ENCODE measurements at regions not wholly inside any gene's neighbourhood (a gene's known extent, or its start where the extent isn't known, plus 50 kb on each side); places are given as distances from the start of the nearest gene placed in this dataset.

DNA sequence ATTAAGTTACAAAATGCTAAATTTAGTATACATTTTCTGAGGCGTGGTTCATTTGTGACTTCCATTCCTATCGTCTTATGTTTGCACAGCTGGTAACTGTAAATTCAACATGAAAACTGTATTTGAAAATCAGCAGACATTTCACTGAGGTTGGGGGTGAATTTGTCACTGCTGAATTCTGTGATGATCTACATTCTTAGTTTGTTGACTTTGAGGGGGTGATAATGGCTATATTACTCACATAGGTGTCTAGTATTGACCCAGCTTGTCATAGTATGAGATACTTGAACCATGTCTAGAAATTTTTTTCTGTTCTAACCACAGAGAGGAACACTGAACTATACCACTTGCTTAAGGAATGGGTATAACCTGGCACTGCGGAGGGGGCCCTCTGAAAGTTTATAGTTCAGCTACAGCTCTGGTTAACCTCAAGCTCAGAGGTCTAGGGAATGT is 313.3 kb downstream of the PIK3R1 start:
- no peak overlapping the region for H3K4me2 ChIP-seq (ENCODE audit: low read length)
- H3K9me3 ChIP-seq (ENCODE audit: control insufficient read depth in 1 of 2, insufficient read depth in 1 of 2, low read depth in 1 of 2, low read length in 2 of 2), result no peaks in the 10 kb centered on the region
- POLR2A ChIA-PET, result no interaction called here
- no peaks in the 10 kb centered on the region for H3K27me3 ChIP-seq (ENCODE audit: insufficient read depth, low read length)
- H3K4me3 ChIP-seq (replicated peaks in 1 of 2; ENCODE audit: low read depth in 1 of 2, low read length in 2 of 2), result no peak overlapping the region
- TF ChIP-seq, protein P1, sequence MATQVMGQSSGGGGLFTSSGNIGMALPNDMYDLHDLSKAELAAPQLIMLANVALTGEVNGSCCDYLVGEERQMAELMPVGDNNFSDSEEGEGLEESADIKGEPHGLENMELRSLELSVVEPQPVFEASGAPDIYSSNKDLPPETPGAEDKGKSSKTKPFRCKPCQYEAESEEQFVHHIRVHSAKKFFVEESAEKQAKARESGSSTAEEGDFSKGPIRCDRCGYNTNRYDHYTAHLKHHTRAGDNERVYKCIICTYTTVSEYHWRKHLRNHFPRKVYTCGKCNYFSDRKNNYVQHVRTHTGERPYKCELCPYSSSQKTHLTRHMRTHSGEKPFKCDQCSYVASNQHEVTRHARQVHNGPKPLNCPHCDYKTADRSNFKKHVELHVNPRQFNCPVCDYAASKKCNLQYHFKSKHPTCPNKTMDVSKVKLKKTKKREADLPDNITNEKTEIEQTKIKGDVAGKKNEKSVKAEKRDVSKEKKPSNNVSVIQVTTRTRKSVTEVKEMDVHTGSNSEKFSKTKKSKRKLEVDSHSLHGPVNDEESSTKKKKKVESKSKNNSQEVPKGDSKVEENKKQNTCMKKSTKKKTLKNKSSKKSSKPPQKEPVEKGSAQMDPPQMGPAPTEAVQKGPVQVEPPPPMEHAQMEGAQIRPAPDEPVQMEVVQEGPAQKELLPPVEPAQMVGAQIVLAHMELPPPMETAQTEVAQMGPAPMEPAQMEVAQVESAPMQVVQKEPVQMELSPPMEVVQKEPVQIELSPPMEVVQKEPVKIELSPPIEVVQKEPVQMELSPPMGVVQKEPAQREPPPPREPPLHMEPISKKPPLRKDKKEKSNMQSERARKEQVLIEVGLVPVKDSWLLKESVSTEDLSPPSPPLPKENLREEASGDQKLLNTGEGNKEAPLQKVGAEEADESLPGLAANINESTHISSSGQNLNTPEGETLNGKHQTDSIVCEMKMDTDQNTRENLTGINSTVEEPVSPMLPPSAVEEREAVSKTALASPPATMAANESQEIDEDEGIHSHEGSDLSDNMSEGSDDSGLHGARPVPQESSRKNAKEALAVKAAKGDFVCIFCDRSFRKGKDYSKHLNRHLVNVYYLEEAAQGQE (IDR thresholded peaks at IDR 0.05; ENCODE audit: low read depth), result no peak
- no peak overlapping the region for H3K27ac ChIP-seq (ENCODE audit: low read depth, low read length)
- H3K9me2 ChIP-seq (ENCODE audit: insufficient read depth), result no peaks in the 10 kb centered on the region
- H3K79me2 ChIP-seq (ENCODE audit: insufficient read depth, low read length), result no peaks in the 10 kb centered on the region
- ATAC-seq (no peak), DNase-seq (ENCODE audit: low read depth, low spot score) (no peak)
- BruUV-seq (replicated peaks), result no TSS peak
- no peak overlapping the region for H2AFZ ChIP-seq (ENCODE audit: low read depth, low read length, poor library complexity, severe bottlenecking)
- no peak overlapping the region for H3K9ac ChIP-seq (ENCODE audit: low read length)
- no peaks in the 10 kb centered on the region for H3K4me1 ChIP-seq (ENCODE audit: control insufficient read depth in 1 of 2, insufficient read depth in 2 of 2, low read length in 2 of 2)
- H3K36me3 ChIP-seq (ENCODE audit: control insufficient read depth in 1 of 2, insufficient read depth in 2 of 2, low read length in 2 of 2), result no peaks in the 10 kb centered on the region
- intact Hi-C loops (cut with micrococcal nuclease), result no loop called here
- H4K20me1 ChIP-seq (ENCODE audit: insufficient read depth), result no peaks in the 10 kb centered on the region
- CTCF ChIA-PET, result no interaction called here
- RAD21 ChIA-PET (ENCODE audit: low non-redundant PET in 1 of 2, low total read pairs in 2 of 2, uncharacterized antibody in 2 of 2, unreplicated experiment in 2 of 2), result no interaction called here

DNA sequence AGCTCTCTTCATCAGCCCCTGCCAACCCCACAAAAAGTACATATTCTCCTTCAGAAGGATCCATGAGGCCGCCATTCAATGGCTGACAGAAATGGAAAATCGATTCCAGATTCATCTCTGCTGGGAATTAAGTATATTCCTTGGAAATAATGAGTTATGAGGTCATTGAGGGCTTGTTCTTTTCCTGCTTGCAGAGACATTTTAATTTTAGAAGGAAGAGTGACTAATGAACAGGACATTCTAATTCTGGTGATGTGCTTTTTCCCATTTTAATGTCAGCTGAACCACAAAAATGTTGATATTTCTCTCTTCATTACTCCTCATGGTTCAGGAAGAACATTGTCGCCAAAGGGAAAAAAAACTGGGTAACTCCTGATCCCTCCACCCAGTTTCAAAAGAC is 314.0 kb downstream of the PIK3R1 start:
- Histone ChIP-seq H3K4me1 (ENCODE audit: control insufficient read depth in 1 of 2, insufficient read depth in 2 of 2, low read length in 2 of 2) (no peaks in the 10 kb centered on the region), H3K36me3 (ENCODE audit: control insufficient read depth in 1 of 2, insufficient read depth in 2 of 2, low read length in 2 of 2) (no peaks in the 10 kb centered on the region), H3K9me3 (ENCODE audit: control insufficient read depth in 1 of 2, insufficient read depth in 1 of 2, low read depth in 1 of 2, low read length in 2 of 2) (no peaks in the 10 kb centered on the region), H3K9ac (ENCODE audit: low read length) (no peak overlapping the region), H3K27ac (ENCODE audit: low read depth, low read length) (no peak overlapping the region), H3K9me2 (ENCODE audit: insufficient read depth) (no peaks in the 10 kb centered on the region), H2AFZ (ENCODE audit: low read depth, low read length, poor library complexity, severe bottlenecking) (no peak overlapping the region), H3K4me3 (replicated peaks in 1 of 2; ENCODE audit: low read depth in 1 of 2, low read length in 2 of 2) (no peak overlapping the region), H4K20me1 (ENCODE audit: insufficient read depth) (no peaks in the 10 kb centered on the region), H3K27me3 (ENCODE audit: insufficient read depth, low read length) (no peaks in the 10 kb centered on the region), H3K79me2 (ENCODE audit: insufficient read depth, low read length) (no peaks in the 10 kb centered on the region), H3K4me2 (ENCODE audit: low read length) (no peak overlapping the region)
- TF ChIP-seq, protein P2, sequence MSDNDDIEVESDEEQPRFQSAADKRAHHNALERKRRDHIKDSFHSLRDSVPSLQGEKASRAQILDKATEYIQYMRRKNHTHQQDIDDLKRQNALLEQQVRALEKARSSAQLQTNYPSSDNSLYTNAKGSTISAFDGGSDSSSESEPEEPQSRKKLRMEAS (IDR thresholded peaks at IDR 0.05), result no peak
- TF ChIP-seq CEBPB (IDR thresholded peaks at IDR 0.05; ENCODE audit: low read depth) (no peak), YY1 (IDR thresholded peaks at IDR 0.05; ENCODE audit: extremely low read depth, insufficient replicate concordance, low read depth, low read length) (no peak), SRF (IDR thresholded peaks at IDR 0.05; ENCODE audit: low read depth) (no peak), POLR2AphosphoS5 (IDR thresholded peaks at IDR 0.05; ENCODE audit: low read depth, low read length) (no peak), EZH2 (IDR thresholded peaks at IDR 0.05) (no peak), POLR2A (IDR thresholded peaks at IDR 0.05; ENCODE audit: borderline replicate concordance, extremely low read depth, insufficient read depth, insufficient read length) (no peak), SP1 (IDR thresholded peaks at IDR 0.05; ENCODE audit: low read depth) (no peak), EZH2phosphoT487 (IDR thresholded peaks at IDR 0.05; ENCODE audit: borderline replicate concordance) (no peak), CBX3 (IDR thresholded peaks at IDR 0.05; ENCODE audit: low read depth) (no peak), SIN3A (IDR thresholded peaks at IDR 0.05; ENCODE audit: low read depth) (no peak)
- intact Hi-C loops (cut with micrococcal nuclease), result no loop called here
- no peak for ATAC-seq
- ChIA-PET POLR2A (no interaction called here), CTCF (no interaction called here), RAD21 (ENCODE audit: low non-redundant PET in 1 of 2, low total read pairs in 2 of 2, uncharacterized antibody in 2 of 2, unreplicated experiment in 2 of 2) (no interaction called here)
- no peak for DNase-seq (ENCODE audit: low read depth, low spot score)
- no TSS peak for BruUV-seq (replicated peaks)

Data from HCT116 (cell line).